ENCODE measurements at regions not wholly inside any gene's neighbourhood (a gene's known extent, or its start where the extent isn't known, plus 50 kb on each side); places are given as distances from the start of the nearest gene placed in this dataset.

GRCh38 chr4:175871774-175872405, 59.8 kb upstream of the GPM6A start:
- no peaks in the 10 kb centered on the region for H3K36me3 ChIP-seq (ENCODE audit: control insufficient read depth, insufficient read depth, low read length)
- H3K27me3 ChIP-seq (replicated peaks; ENCODE audit: control insufficient read depth, insufficient read depth, low read length): no peaks in the 10 kb centered on the region
- no peak overlapping the region for H3K4me3 ChIP-seq (replicated peaks; ENCODE audit: low read depth, low read length)
- no peak for TF ChIP-seq CTCF (IDR thresholded peaks at IDR 0.05; ENCODE audit: insufficient read depth, low read length, poor library complexity, severe bottlenecking)
- no peak for DNase-seq (ENCODE audit: extremely low read depth, insufficient read length)

DNA sequence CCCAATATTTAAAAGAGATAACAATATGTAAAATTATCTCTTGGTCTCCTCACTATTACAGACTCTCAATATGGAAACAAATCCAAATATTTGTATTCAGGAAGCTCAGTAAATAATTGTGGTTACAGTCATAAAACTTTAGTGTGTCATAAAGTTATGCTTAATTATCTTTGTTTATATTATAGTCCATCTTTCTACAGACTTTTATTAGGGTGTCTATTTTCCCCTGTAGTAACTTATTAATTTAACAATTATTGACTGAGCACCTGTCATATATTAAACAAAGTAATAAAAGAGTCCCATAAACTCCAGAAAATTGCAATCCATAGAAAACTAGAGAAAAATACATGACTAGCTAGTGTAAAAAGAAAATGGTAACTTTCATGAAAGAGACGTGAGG, 61.6 kb upstream of the GPM6A start:
- Histone ChIP-seq H3K4me3 (replicated peaks; ENCODE audit: low read depth, low read length) (no peak overlapping the region), H3K27me3 (replicated peaks; ENCODE audit: control insufficient read depth, insufficient read depth, low read length) (no peaks in the 10 kb centered on the region), H3K36me3 (ENCODE audit: control insufficient read depth, insufficient read depth, low read length) (no peaks in the 10 kb centered on the region)
- no peak for DNase-seq (ENCODE audit: extremely low read depth, insufficient read length)
- no peak for TF ChIP-seq CTCF (IDR thresholded peaks at IDR 0.05; ENCODE audit: insufficient read depth, low read length, poor library complexity, severe bottlenecking)

DNA sequence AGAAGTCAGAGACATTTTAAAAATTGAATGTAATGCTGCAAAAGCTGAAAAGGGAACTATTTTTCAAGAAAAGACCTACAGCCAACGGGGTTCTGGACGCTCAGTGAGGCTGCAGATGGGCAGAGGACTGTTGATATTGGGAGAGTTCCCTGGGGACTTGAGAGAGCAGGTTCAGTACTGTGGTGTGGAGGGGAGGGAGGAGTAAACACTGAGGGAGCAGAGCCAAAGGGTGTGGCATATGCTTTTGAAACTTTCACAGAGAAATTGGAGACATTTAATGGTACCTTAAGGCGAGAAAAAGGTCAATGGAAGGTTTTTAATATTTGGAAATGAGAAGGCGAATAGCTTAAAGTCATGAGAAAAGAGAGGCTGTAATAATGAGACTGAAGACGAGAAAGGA, 62.2 kb upstream of the GPM6A start:
- DNase-seq (ENCODE audit: extremely low read depth, insufficient read length): no peak
- Histone ChIP-seq H3K4me3 (replicated peaks; ENCODE audit: low read depth, low read length) (no peak overlapping the region), H3K36me3 (ENCODE audit: control insufficient read depth, insufficient read depth, low read length) (no peaks in the 10 kb centered on the region), H3K27me3 (replicated peaks; ENCODE audit: control insufficient read depth, insufficient read depth, low read length) (no peaks in the 10 kb centered on the region)
- TF ChIP-seq CTCF (IDR thresholded peaks at IDR 0.05; ENCODE audit: insufficient read depth, low read length, poor library complexity, severe bottlenecking): no peak

GRCh38 chr4:175875993-175876771, 64.1 kb upstream of the GPM6A start:
- Histone ChIP-seq H3K27me3 (replicated peaks; ENCODE audit: control insufficient read depth, insufficient read depth, low read length) (no peaks in the 10 kb centered on the region), H3K36me3 (ENCODE audit: control insufficient read depth, insufficient read depth, low read length) (no peaks in the 10 kb centered on the region), H3K4me3 (replicated peaks; ENCODE audit: low read depth, low read length) (no peak overlapping the region)
- no peak for DNase-seq (ENCODE audit: extremely low read depth, insufficient read length)
- no peak for TF ChIP-seq CTCF (IDR thresholded peaks at IDR 0.05; ENCODE audit: insufficient read depth, low read length, poor library complexity, severe bottlenecking)

DNA sequence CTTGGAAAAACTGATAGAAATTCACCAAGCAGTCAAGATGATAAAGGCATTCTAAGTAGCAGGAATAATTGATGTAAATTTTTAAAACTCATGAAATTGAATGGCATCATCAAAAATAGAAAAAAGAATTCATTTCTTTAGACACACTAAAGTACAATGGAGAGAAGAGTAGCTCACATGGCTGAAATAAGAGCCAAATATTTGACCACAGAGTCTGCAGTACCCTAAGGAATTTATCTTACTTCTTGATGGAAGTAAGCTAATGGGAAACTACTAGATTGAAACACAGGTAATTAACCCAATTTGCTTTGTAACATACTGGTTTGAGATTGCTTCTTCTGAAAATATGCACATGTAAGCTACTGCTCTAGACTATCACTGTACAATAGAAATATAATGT, 70.8 kb upstream of the GPM6A start:
- Histone ChIP-seq H3K4me3 (replicated peaks; ENCODE audit: low read depth, low read length) (no peak overlapping the region), H3K27me3 (replicated peaks; ENCODE audit: control insufficient read depth, insufficient read depth, low read length) (no peaks in the 10 kb centered on the region), H3K36me3 (ENCODE audit: control insufficient read depth, insufficient read depth, low read length) (no peaks in the 10 kb centered on the region)
- no peak for TF ChIP-seq CTCF (IDR thresholded peaks at IDR 0.05; ENCODE audit: insufficient read depth, low read length, poor library complexity, severe bottlenecking)
- no peak for DNase-seq (ENCODE audit: extremely low read depth, insufficient read length)
